GM12892 (cell line): ENCODE measurements at regions not wholly inside any gene's neighbourhood (a gene's known extent, or its start where the extent isn't known, plus 50 kb on each side); places are given as distances from the start of the nearest gene placed in this dataset.

Experiments
- POLR2AphosphoS5 ChIP-seq: IDR thresholded peaks from 2 replicates; pipeline ENCODE4 v1.6.1; 2011; ENCODE audit warnings: low read depth, low read length, control low read depth
- TAF1 ChIP-seq: IDR thresholded peaks from 2 replicates; pipeline ENCODE4 v1.6.1; 2011; ENCODE audit warnings: low read depth, mild to moderate bottlenecking, control low read depth, low read length, borderline replicate concordance

DNA sequence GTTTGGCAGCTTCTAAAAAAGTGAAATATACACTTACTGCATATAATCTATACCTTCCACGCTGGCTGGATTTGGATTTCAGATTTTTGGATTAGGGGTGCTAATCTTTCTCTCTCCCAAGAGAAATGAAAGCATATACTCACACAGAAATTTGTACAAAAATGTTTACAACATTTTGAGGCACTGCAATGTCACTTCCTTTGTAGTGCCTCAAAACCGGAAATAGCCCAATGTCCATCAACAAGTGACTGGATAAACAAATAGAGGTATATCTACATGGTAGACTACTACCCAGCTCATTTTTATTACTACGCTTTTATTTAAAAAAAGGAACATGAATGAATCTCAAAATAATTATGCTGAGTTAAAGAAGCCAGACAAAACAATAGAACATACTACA lies 74.0 kb upstream of the MIER3 start:
- no peak for TF ChIP-seq TAF1
- TF ChIP-seq POLR2AphosphoS5, result no peak
